ENCODE measurements at regions not wholly inside any gene's neighbourhood (a gene's known extent, or its start where the extent isn't known, plus 50 kb on each side); places are given as distances from the start of the nearest gene placed in this dataset.

DNA sequence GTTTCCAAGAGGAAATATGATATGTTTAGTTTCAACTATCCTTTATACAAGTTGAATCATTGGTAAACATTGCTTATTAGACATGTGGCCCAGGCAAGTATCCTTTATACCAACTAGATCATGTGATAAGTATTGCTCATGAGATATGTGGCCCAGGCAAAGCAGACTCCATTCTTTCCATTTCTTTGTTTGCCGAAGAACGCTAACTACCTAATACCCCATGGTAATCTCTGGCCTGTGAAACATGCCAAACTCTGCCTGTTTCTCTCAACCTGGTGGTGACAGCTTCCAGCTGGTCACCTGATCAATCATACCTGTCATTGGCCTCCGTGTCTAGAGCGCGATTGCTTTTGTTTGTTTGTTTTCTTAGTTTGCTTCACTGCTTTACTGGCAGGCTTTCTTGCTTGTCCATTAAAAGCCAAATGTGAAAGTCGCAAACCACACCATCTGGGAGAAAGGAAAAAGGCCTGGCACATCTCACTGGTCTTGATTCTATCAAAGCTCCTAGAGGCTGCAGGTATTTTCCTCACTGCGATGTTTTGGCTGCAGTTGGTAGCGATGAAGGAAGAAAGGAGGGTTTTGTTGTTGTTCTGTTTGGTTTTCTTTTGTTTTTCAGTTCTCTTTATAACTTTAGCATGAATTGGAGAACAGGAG lies 686.2 kb downstream of the KCNJ2 start:
- no peak for DNase-seq (ENCODE audit: low spot score)
- no peak for TF ChIP-seq EZH2 (IDR thresholded peaks at IDR 0.05; ENCODE audit: borderline replicate concordance)
- TF ChIP-seq CTCF (IDR thresholded peaks at IDR 0.05; ENCODE audit: poor library complexity), result no peak
- TF ChIP-seq EZH2phosphoT487 (IDR thresholded peaks at IDR 0.05; ENCODE audit: low read depth, severe bottlenecking, unreplicated experiment), result no peak
- Histone ChIP-seq H2AFZ (peak overlapping the region; percentile 4), H3K9me3 (ENCODE audit: low read depth) (no peaks in the 10 kb centered on the region), H3K27ac (peak overlapping the region; percentile 23), H4K20me1 (ENCODE audit: insufficient read depth, poor library complexity, severe bottlenecking) (no peaks in the 10 kb centered on the region), H3K4me1 (ENCODE audit: insufficient read depth) (no peaks in the 10 kb centered on the region), H3K4me2 (no peak overlapping the region), H3K9me2 (replicated peaks; ENCODE audit: insufficient read depth) (no peaks in the 10 kb centered on the region), H3K27me3 (no peaks in the 10 kb centered on the region), H3K36me3 (replicated peaks; ENCODE audit: insufficient read depth, low read depth) (no peaks in the 10 kb centered on the region), H3K4me3 (no peak overlapping the region), H3K79me2 (no peaks in the 10 kb centered on the region)
- 47% methylated on average over 8 of the region's 8 CpGs for WGBS (ENCODE audit: low lambda C conversion rate, missing lambda C conversion rate)

DNA sequence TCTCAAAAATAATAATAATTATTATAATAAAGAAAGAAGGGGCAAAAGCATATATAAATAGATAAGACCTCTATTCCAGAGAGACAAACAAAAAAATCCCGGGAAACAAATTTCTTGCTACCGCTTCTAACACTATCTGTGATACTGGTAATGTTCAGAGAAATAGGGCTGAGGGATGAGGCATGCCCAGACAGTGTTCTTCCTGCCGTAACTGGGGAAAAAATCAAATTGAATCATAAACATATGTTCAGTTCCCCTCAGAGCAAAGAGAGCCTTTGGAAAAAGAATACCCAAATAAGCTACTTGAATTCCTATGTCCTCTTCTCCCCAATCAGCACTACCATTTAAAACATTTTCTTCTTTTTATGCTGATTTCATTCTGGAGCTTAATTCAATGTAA lies 688.0 kb downstream of the KCNJ2 start:
- no peak overlapping the region for H3K4me2 ChIP-seq
- no peak overlapping the region for H3K4me3 ChIP-seq
- DNase-seq (ENCODE audit: low spot score), result no peak
- no peaks in the 10 kb centered on the region for H3K4me1 ChIP-seq (ENCODE audit: insufficient read depth)
- no peak overlapping the region for H3K27ac ChIP-seq
- no peaks in the 10 kb centered on the region for H3K9me3 ChIP-seq (ENCODE audit: low read depth)
- H2AFZ ChIP-seq, result no peak overlapping the region
- H3K27me3 ChIP-seq, result no peaks in the 10 kb centered on the region
- no peaks in the 10 kb centered on the region for H4K20me1 ChIP-seq (ENCODE audit: insufficient read depth, poor library complexity, severe bottlenecking)
- H3K9me2 ChIP-seq (replicated peaks; ENCODE audit: insufficient read depth), result no peaks in the 10 kb centered on the region
- no peaks in the 10 kb centered on the region for H3K36me3 ChIP-seq (replicated peaks; ENCODE audit: insufficient read depth, low read depth)
- 84% methylated on average over 3 of the region's 3 CpGs for WGBS (ENCODE audit: low lambda C conversion rate, missing lambda C conversion rate)
- no peak for TF ChIP-seq CTCF (IDR thresholded peaks at IDR 0.05; ENCODE audit: poor library complexity)
- no peak for TF ChIP-seq EZH2 (IDR thresholded peaks at IDR 0.05; ENCODE audit: borderline replicate concordance)
- TF ChIP-seq EZH2phosphoT487 (IDR thresholded peaks at IDR 0.05; ENCODE audit: low read depth, severe bottlenecking, unreplicated experiment), result no peak
- no peaks in the 10 kb centered on the region for H3K79me2 ChIP-seq

GRCh38 chr17:70859829-70860228 lies 690.5 kb downstream of the KCNJ2 start:
- no peak for DNase-seq (ENCODE audit: low spot score)
- no peaks in the 10 kb centered on the region for H3K9me3 ChIP-seq (ENCODE audit: low read depth)
- WGBS (ENCODE audit: low lambda C conversion rate, missing lambda C conversion rate), result 78% methylated on average over 1 of the region's 1 CpG
- no peak overlapping the region for H3K4me2 ChIP-seq
- H3K27me3 ChIP-seq, result no peaks in the 10 kb centered on the region
- no peaks in the 10 kb centered on the region for H3K4me1 ChIP-seq (ENCODE audit: insufficient read depth)
- H3K79me2 ChIP-seq, result no peaks in the 10 kb centered on the region
- H4K20me1 ChIP-seq (ENCODE audit: insufficient read depth, poor library complexity, severe bottlenecking), result no peaks in the 10 kb centered on the region
- no peak overlapping the region for H2AFZ ChIP-seq
- no peak overlapping the region for H3K4me3 ChIP-seq
- H3K9me2 ChIP-seq (replicated peaks; ENCODE audit: insufficient read depth), result no peaks in the 10 kb centered on the region
- H3K36me3 ChIP-seq (replicated peaks; ENCODE audit: insufficient read depth, low read depth), result no peaks in the 10 kb centered on the region
- no peak overlapping the region for H3K27ac ChIP-seq
- TF ChIP-seq EZH2 (IDR thresholded peaks at IDR 0.05; ENCODE audit: borderline replicate concordance) (no peak), EZH2phosphoT487 (IDR thresholded peaks at IDR 0.05; ENCODE audit: low read depth, severe bottlenecking, unreplicated experiment) (no peak), CTCF (IDR thresholded peaks at IDR 0.05; ENCODE audit: poor library complexity) (no peak)

Measured in hepatocyte (in vitro differentiated cells).